ENCODE measurements at regions not wholly inside any gene's neighbourhood (a gene's known extent, or its start where the extent isn't known, plus 50 kb on each side); places are given as distances from the start of the nearest gene placed in this dataset.

DNA sequence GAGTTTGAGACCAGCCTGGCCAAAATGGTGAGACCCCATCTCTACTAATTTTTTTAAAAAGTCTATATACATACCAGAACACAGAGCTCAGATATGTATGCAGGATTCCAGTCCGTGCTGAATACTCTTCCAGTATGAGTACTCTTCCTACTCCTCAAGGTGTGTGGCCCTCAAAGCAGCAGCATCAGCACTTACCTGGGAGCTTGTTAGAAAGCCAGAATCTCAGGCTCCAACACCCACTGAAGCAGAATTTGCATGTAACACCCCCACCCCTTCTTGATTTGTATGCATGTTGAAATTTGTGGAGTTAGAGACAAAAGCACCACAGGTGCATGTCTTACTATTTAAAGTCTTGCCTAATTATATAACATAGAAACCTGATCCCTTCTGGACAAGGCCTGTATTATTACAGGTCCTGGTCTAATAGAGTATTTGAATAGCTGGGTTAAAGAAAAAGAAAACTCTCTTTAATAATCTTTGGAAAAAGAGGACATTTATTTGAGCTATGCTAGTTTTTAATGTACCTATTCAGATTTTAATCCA lies 50.3 kb upstream of the NFE2L2 start:
- no CpG with 5 or more reads among the region's 1 CpG for WGBS (ENCODE audit: extremely low coverage, insufficient read length, low lambda C conversion rate)
- H2BK120ac ChIP-seq (ENCODE audit: low read depth, low read length, poor library complexity, severe bottlenecking), result no peak overlapping the region
- H3K9ac ChIP-seq (ENCODE audit: extremely low read depth, insufficient read length, low read length), result no peak overlapping the region
- no peak overlapping the region for H3K4ac ChIP-seq (ENCODE audit: low read depth, low read length)
- H3K79me1 ChIP-seq (ENCODE audit: insufficient read depth, low read depth, low read length, poor library complexity, severe bottlenecking), result no peaks in the 10 kb centered on the region
- Mint-ChIP-seq H3K4me3 (no peak overlapping the region), H3K9me3 (no peaks in the 10 kb centered on the region), H3K36me3 (ENCODE audit: insufficient read depth in 1 of 3, low read depth in 3 of 3) (no peaks in the 10 kb centered on the region), H3K4me1 (peaks cover 28 to 32% of the 10 kb centered on the region in 2 experiments), H3K27ac (peak overlapping the region in 1 of 3 experiments; percentile 51; a peak in 1 of 7 replicates), H3K27me3 (ENCODE audit: low read depth) (no peaks in the 10 kb centered on the region)
- no peaks in the 10 kb centered on the region for H3K23me2 ChIP-seq (ENCODE audit: insufficient read length, low read depth, low read length, poor library complexity, severe bottlenecking)
- H3T11ph ChIP-seq (ENCODE audit: low read length), result no peak overlapping the region
- H3K14ac ChIP-seq (ENCODE audit: insufficient read depth, low read length), result no peak overlapping the region
- H2BK12ac ChIP-seq (ENCODE audit: insufficient read length, low read depth, low read length), result no peak overlapping the region
- H4K8ac ChIP-seq (replicated peaks; ENCODE audit: insufficient read length, low read depth, low read length), result no peak overlapping the region
- H3K23ac ChIP-seq (ENCODE audit: insufficient read length, low read depth, low read length), result no peak overlapping the region
- no peaks in the 10 kb centered on the region; the same call in none of the 2 replicates for H3K4me1 ChIP-seq (ENCODE audit: insufficient read depth, low read length)
- H3K9me3 ChIP-seq (ENCODE audit: control insufficient read depth, low read depth, low read length), result no peaks in the 10 kb centered on the region
- H4K5ac ChIP-seq (ENCODE audit: insufficient read length, low read depth, low read length), result no peak overlapping the region
- H3K27ac ChIP-seq (ENCODE audit: insufficient read length, low read depth, low read length), result no peak overlapping the region
- no peak overlapping the region for H3K18ac ChIP-seq (ENCODE audit: insufficient read length, low read depth, low read length)
- H3K4me2 ChIP-seq (ENCODE audit: insufficient read depth, insufficient read length, low read length), result no peak overlapping the region
- DNase-seq, result no peak
- no peak overlapping the region for H2AFZ ChIP-seq (ENCODE audit: low read length)
- H3K79me2 ChIP-seq (ENCODE audit: insufficient read depth, low read length), result no peaks in the 10 kb centered on the region
- H3K56ac ChIP-seq (ENCODE audit: insufficient read length, low read depth, low read length), result no peak overlapping the region
- TF ChIP-seq, protein P1, sequence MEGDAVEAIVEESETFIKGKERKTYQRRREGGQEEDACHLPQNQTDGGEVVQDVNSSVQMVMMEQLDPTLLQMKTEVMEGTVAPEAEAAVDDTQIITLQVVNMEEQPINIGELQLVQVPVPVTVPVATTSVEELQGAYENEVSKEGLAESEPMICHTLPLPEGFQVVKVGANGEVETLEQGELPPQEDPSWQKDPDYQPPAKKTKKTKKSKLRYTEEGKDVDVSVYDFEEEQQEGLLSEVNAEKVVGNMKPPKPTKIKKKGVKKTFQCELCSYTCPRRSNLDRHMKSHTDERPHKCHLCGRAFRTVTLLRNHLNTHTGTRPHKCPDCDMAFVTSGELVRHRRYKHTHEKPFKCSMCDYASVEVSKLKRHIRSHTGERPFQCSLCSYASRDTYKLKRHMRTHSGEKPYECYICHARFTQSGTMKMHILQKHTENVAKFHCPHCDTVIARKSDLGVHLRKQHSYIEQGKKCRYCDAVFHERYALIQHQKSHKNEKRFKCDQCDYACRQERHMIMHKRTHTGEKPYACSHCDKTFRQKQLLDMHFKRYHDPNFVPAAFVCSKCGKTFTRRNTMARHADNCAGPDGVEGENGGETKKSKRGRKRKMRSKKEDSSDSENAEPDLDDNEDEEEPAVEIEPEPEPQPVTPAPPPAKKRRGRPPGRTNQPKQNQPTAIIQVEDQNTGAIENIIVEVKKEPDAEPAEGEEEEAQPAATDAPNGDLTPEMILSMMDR (conservative IDR thresholded peaks at IDR 0.05), result no peak
- H4K20me1 ChIP-seq (ENCODE audit: control insufficient read depth, insufficient read depth, insufficient read length), result no peaks in the 10 kb centered on the region
- H2BK15ac ChIP-seq (ENCODE audit: low read depth, low read length), result no peak overlapping the region
- no peak overlapping the region for H2BK20ac ChIP-seq (ENCODE audit: low read depth, low read length, poor library complexity, severe bottlenecking)
- no peaks in the 10 kb centered on the region for H3K27me3 ChIP-seq (ENCODE audit: insufficient read depth, low read length)
- H2AK5ac ChIP-seq (ENCODE audit: insufficient read length, low read length), result no peak overlapping the region
- no peak overlapping the region for H2BK5ac ChIP-seq (ENCODE audit: insufficient read length, low read length)
- no peak overlapping the region for H4K91ac ChIP-seq (ENCODE audit: insufficient read length, low read depth, low read length)

All from H9 (cell line).